GM18502 (cell line): ENCODE measurements at regions not wholly inside any gene's neighbourhood (a gene's known extent, or its start where the extent isn't known, plus 50 kb on each side); places are given as distances from the start of the nearest gene placed in this dataset.

Source experiments
- ATAC-seq: cut with Tn5 transposase; IDR thresholded peaks from one replicate; pipeline ENCODE4 v1.9.1; 2021; ENCODE audit warnings: mild to moderate bottlenecking; ENCODE audit not compliant: unreplicated experiment, poor library complexity

- ATAC-seq = no peak
Observed at GRCh38 chr3:1010228-1010627, 82.6 kb upstream of the CNTN6 start.

- ATAC-seq = no peak
Observed at GRCh38 chr3:1015826-1016225, 77.0 kb upstream of the CNTN6 start.

GRCh38 chr3:1017870-1018269, 75.0 kb upstream of the CNTN6 start:
- no peak for ATAC-seq

- no peak for ATAC-seq
Observed at GRCh38 chr3:1019157-1019556, 73.7 kb upstream of the CNTN6 start.

- ATAC-seq = no peak
Observed at GRCh38 chr3:1026395-1026794, 66.4 kb upstream of the CNTN6 start.

- no peak for ATAC-seq
Observed at GRCh38 chr3:1036207-1036826, 56.5 kb upstream of the CNTN6 start.

GRCh38 chr3:1037631-1038030, 55.2 kb upstream of the CNTN6 start:
- ATAC-seq = no peak
